OCI-LY7 (cell line): ENCODE measurements at regions not wholly inside any gene's neighbourhood (a gene's known extent, or its start where the extent isn't known, plus 50 kb on each side); places are given as distances from the start of the nearest gene placed in this dataset.

Experiments
- CTCF ChIP-seq: fragments of 200-600 bp; sonication (generic); conservative IDR thresholded peaks from 2 replicates; pipeline ENCODE4 v1.5.1; 2014; ENCODE audit warnings: mild to moderate bottlenecking, antibody characterized with exemption, low read length, moderate library complexity, mixed read lengths
- EZH2phosphoT487 ChIP-seq: fragments of 200-600 bp; sonication (generic); IDR thresholded peaks from 2 replicates; pipeline ENCODE4 v1.6.1; 2018; ENCODE audit warnings: low read depth, borderline replicate concordance, mild to moderate bottlenecking, mixed run types, antibody characterized with exemption, low read length, moderate library complexity, mixed read lengths

DNA sequence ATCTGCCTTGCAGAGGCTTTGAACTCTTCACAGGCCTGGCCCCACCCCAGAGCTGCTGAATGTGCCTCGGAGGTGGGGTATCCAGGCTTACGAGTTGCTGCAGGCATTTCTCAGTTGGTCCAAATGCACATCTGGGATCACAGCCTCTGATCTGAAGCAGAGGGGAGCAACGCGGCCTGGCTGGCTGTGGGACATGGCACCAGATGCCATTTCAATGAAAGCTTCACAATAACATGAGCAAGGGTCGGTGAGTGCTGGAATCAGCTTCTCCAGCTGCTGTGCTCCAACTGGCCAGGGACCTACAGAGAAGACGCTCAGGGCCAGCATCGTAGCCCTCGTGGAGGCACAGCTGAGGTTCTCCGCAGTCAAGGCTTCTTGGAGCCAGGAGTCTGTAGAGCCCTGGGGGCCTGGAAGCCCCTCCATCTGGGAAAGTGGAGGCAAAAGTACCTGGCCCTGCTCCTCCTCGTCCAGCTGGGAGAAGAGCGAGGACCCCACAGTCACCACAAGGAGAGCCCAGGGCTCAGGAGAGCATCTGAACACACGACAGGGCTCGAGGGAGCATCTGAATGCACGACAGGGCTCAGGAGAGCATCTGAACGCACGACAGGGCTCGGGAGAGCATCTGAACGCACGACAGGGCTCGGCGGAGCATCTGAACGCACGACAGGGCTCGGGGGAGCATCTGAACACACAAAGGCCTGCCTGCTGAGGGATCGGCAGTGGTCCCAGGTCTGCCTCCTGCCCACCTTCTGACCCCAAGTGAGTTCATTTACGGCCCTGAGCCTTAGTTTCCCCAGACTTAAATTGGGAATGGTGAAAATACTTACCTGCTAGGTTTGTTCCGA is 165.2 kb downstream of the DLL1 start:
- TF ChIP-seq CTCF, result no peak
- TF ChIP-seq EZH2phosphoT487, result no peak
